IMR-90 (cell line): ENCODE measurements at regions not wholly inside any gene's neighbourhood (a gene's known extent, or its start where the extent isn't known, plus 50 kb on each side); places are given as distances from the start of the nearest gene placed in this dataset.

Experiments
- ATAC-seq: fragments of 200-7000 bp; cut with Tn5 transposase; 2 replicates; pipeline ENCODE4 v1.9.1; 2020; ENCODE audit warnings: low read depth, mild to moderate bottlenecking, moderate library complexity
- BruUV-seq: library from RNA; stranded (reverse); fragments of 400-500 nt; replicated peaks from 2 replicates; lab custom pipeline; 2021; lab: Mats Ljungman, UMichigan
- CTCF ChIA-PET: fragments of 300-600 bp; formaldehyde crosslinking; extraction: SDS; loops from one replicate; lab custom pipeline; 2021; ENCODE audit warnings: antibody characterized with exemption; lab: Yijun Ruan, JAX
- POLR2A ChIA-PET: fragments of 300-600 bp; sonication (Branson Sonifier 250); formaldehyde crosslinking; loops from one replicate; lab custom pipeline; 2022; ENCODE audit warnings: antibody characterized with exemption; ENCODE audit not compliant: unreplicated experiment; lab: Charles Lee
- DNase-seq: peaks from one replicate; pipeline ENCODE4 v3.0.0; 2013
- H2AFZ ChIP-seq: replicated peaks from 2 replicates; pipeline ENCODE3; 2013; ENCODE audit warnings: low read length, mild to moderate bottlenecking; ENCODE audit not compliant: poor library complexity
- H2AK5ac ChIP-seq: 2 replicates; pipeline ENCODE4 v1.6.1; 2013; ENCODE audit warnings: low read depth, low read length, inconsistent platforms
- H2AK9ac ChIP-seq: replicated peaks from 2 replicates; pipeline ENCODE3; 2013; ENCODE audit warnings: mild to moderate bottlenecking, low read depth, low read length, moderate library complexity; ENCODE audit not compliant: poor library complexity
- H2BK120ac ChIP-seq: 2 replicates; pipeline ENCODE4 v1.6.1; 2013; ENCODE audit warnings: low read depth, low read length, inconsistent platforms
- H2BK15ac ChIP-seq: 3 replicates; pipeline ENCODE4 v1.6.1; 2013; ENCODE audit warnings: low read depth, low read length, inconsistent platforms
- H2BK20ac ChIP-seq: 2 replicates; pipeline ENCODE4 v1.6.1; 2013; ENCODE audit warnings: low read depth, mild to moderate bottlenecking, inconsistent platforms, low read length, moderate library complexity
- H2BK5ac ChIP-seq: 2 replicates; pipeline ENCODE4 v1.6.1; 2013; ENCODE audit warnings: mild to moderate bottlenecking, low read depth, low read length, inconsistent platforms; ENCODE audit not compliant: poor library complexity, severe bottlenecking
- H3K14ac ChIP-seq: replicated peaks from 2 replicates; pipeline ENCODE4 v1.6.1; 2013; ENCODE audit warnings: low read depth, low read length, inconsistent platforms
- H3K18ac ChIP-seq: 2 replicates; pipeline ENCODE4 v1.6.1; 2013; ENCODE audit warnings: low read depth, low read length, control low read depth
- H3K23ac ChIP-seq: 2 replicates; pipeline ENCODE4 v1.6.1; 2013; ENCODE audit warnings: low read depth, low read length, inconsistent platforms
- H3K27ac ChIP-seq: 2 replicates; pipeline ENCODE4 v1.5.1; 2013; ENCODE audit warnings: mild to moderate bottlenecking, control low read depth, low read length; ENCODE audit not compliant: insufficient read depth
- H3K27me3 ChIP-seq: 2 replicates; pipeline ENCODE4 v1.6.1; 2013; ENCODE audit warnings: low read length; ENCODE audit not compliant: control insufficient read depth, insufficient read depth
- H3K36me3 ChIP-seq: 2 replicates; pipeline ENCODE4 v1.6.1; 2013; ENCODE audit warnings: low read length, mixed read lengths; ENCODE audit not compliant: control insufficient read depth, insufficient read depth
- H3K4ac ChIP-seq: 2 replicates; pipeline ENCODE4 v1.6.1; 2013; ENCODE audit warnings: low read depth, low read length, inconsistent platforms
- H3K4me1 ChIP-seq: 2 replicates; pipeline ENCODE4 v1.6.1; 2013; ENCODE audit warnings: low read length, mixed read lengths; ENCODE audit not compliant: control insufficient read depth, insufficient read depth
- H3K4me2 ChIP-seq: 2 replicates; pipeline ENCODE4 v1.6.1; 2013; ENCODE audit warnings: low read depth, mild to moderate bottlenecking, control low read depth, low read length, moderate library complexity
- H3K4me3 ChIP-seq: 2 replicates; pipeline ENCODE4 v1.5.1; 2013; ENCODE audit warnings: low read depth, mild to moderate bottlenecking, control low read depth, low read length, moderate library complexity; ENCODE audit not compliant: insufficient read depth
- H3K56ac ChIP-seq: 2 replicates; pipeline ENCODE4 v1.6.1; 2013; ENCODE audit warnings: low read length, inconsistent platforms; ENCODE audit not compliant: insufficient read depth; ENCODE audit errors: extremely low read depth
- H3K79me1 ChIP-seq, 2 experiments: 2 replicates each; pipeline ENCODE4 v1.6.1; 2013; ENCODE audit warnings: low read length in 2 of 2, inconsistent platforms in 1 of 2, low read depth in 1 of 2
- H3K9ac ChIP-seq: 2 replicates; pipeline ENCODE4 v1.6.1; 2013; ENCODE audit warnings: low read depth, low read length, control low read depth
- H3K9me1 ChIP-seq: 2 replicates; pipeline ENCODE4 v1.6.1; 2013; ENCODE audit warnings: low read length, inconsistent platforms; ENCODE audit not compliant: insufficient read depth
- H3K9me3 ChIP-seq: 2 replicates; pipeline ENCODE4 v1.6.1; 2013; ENCODE audit warnings: low read length; ENCODE audit not compliant: control insufficient read depth, insufficient read depth
- H4K20me1 ChIP-seq: 2 replicates; pipeline ENCODE4 v1.6.1; 2013; ENCODE audit warnings: low read length, inconsistent platforms; ENCODE audit not compliant: insufficient read depth
- H4K5ac ChIP-seq: 2 replicates; pipeline ENCODE4 v1.6.1; 2013; ENCODE audit warnings: mild to moderate bottlenecking, low read depth, low read length, control low read depth
- H4K8ac ChIP-seq, 2 experiments: 2 replicates each; pipeline ENCODE4 v1.6.1; 2013; ENCODE audit warnings: low read depth in 2 of 2, low read length in 2 of 2, control low read depth in 1 of 2, inconsistent platforms in 1 of 2
- H4K91ac ChIP-seq: 2 replicates; pipeline ENCODE4 v1.6.1; 2013; ENCODE audit warnings: low read depth, low read length, inconsistent platforms; ENCODE audit not compliant: insufficient read depth
- BHLHE40 ChIP-seq: fragments of 150-350 bp; IDR thresholded peaks from 2 replicates; pipeline ENCODE4 v1.6.1; 2016; ENCODE audit warnings: mild to moderate bottlenecking, low read depth, low read length
- CEBPB ChIP-seq: IDR thresholded peaks from 2 replicates; pipeline ENCODE4 v1.6.1; 2012; ENCODE audit warnings: low read depth, low read length, improper control_type of control experiment
- CHD1 ChIP-seq: IDR thresholded peaks from 2 replicates; pipeline ENCODE4 v1.6.1; 2012; ENCODE audit warnings: low read depth, low read length, improper control_type of control experiment
- MAZ ChIP-seq: IDR thresholded peaks from 2 replicates; pipeline ENCODE4 v1.6.1; 2012; ENCODE audit warnings: low read depth, mild to moderate bottlenecking, low read length, improper control_type of control experiment, moderate library complexity, borderline replicate concordance
- SMC3 ChIP-seq: fragments of 150-350 bp; IDR thresholded peaks from 2 replicates; pipeline ENCODE4 v1.6.1; 2016; ENCODE audit warnings: low read depth, mild to moderate bottlenecking, antibody characterized with exemption, low read length, moderate library complexity
- WGBS, 2 experiments: methylation state at CpG; one replicate each; pipeline versions ENCODE4 v1.1.5 to v1.1.7; 2013; ENCODE audit warnings: missing lambda C conversion rate in 2 of 2; ENCODE audit not compliant: insufficient read length in 1 of 2; ENCODE audit errors: extremely low coverage in 2 of 2; 5-methylcytosine and 5-hydroxymethylcytosine counted together
- dilution Hi-C: fragments of 300-500 bp; cut with HindIII; formaldehyde crosslinking; loops from one replicate; pipeline ENCODE4 v1.14.3; 2018; ENCODE audit warnings: low sequenced_read_pairs; ENCODE audit not compliant: unreplicated experiment
- in situ Hi-C: fragments of 300-500 bp; cut with MboI; formaldehyde crosslinking; loops from 3 replicates; pipeline ENCODE4 v1.14.3; 2019; ENCODE audit warnings: low sequenced_read_pairs, inconsistent platforms, mixed read lengths
- intact Hi-C: fragments of 100-400 bp; cut with micrococcal nuclease; formaldehyde crosslinking; loops from 2 replicates; pipeline ENCODE4 v1.10.0; 2022

DNA sequence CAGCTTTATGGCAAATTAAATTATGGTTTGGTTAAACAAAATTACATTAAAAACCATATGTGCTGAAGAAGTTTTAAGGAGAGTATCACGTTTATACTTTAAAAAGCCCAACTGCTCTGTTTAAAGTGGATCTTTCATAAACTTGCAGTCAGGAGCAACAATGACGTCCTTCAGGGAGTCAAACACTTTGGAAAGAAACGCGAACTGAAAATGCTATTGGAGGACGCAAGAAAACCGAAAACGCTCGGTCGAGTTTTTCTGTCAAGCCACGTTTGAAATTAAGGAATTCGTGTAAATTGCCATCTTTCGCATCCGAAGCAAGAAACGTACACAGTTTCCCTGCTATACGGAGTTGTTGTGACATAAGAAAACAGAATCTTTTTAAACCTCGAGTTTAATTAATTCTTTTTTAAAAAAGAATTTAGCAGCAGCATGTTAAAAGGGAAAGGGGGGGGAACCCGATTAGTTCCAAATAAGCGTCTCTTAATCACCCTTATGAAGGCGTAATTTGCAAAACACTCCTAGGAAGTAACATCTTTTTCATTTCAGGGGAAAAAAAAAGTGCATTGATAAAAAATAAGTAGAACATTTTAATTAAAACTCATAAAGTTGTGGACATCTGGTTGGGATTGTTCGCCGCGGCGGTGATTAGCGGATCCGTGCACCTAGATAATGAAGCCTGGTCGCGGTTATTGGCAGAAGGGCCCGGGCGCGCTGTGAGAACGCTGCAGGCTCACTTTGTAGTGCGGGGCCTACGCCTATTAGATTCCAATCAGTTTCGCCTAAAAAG lies 295.4 kb downstream of the TFAP2C start:
- Histone ChIP-seq H3K56ac (no peak overlapping the region), H3K27ac (no peak overlapping the region), H3K9ac (no peak overlapping the region), H3K14ac (no peak overlapping the region), H2AFZ (no peak overlapping the region), H4K91ac (no peak overlapping the region), H2BK15ac (no peak overlapping the region), H2AK5ac (no peak overlapping the region), H3K4me1 (no peaks in the 10 kb centered on the region), H3K4me3 (no peak overlapping the region), H4K8ac (no peak overlapping the region), H3K27me3 (peaks cover 30% of the 10 kb centered on the region), H3K18ac (no peak overlapping the region), H3K23ac (no peak overlapping the region), H2BK20ac (no peak overlapping the region), H2AK9ac (no peak overlapping the region), H4K5ac (no peak overlapping the region), H2BK120ac (no peak overlapping the region), H3K9me3 (no peaks in the 10 kb centered on the region), H3K36me3 (no peaks in the 10 kb centered on the region), H3K79me1 (no peaks in the 10 kb centered on the region), H4K20me1 (no peaks in the 10 kb centered on the region), H3K4me2 (no peak overlapping the region), H3K9me1 (no peaks in the 10 kb centered on the region), H2BK5ac (no peak overlapping the region), H3K4ac (no peak overlapping the region)
- ATAC-seq = no peak
- dilution Hi-C loops (no loop called here), intact Hi-C loops (no loop called here), in situ Hi-C loops (no loop called here)
- no TSS peak for BruUV-seq
- no peak for TF ChIP-seq BHLHE40
- no peak for TF ChIP-seq MAZ
- no peak for TF ChIP-seq CEBPB
- no peak for TF ChIP-seq SMC3
- TF ChIP-seq CHD1 = no peak
- CTCF ChIA-PET = no interaction called here
- WGBS, 2 experiments = 17% methylated on average over 1 of the region's 34 CpGs; no CpG with 5 or more reads in 1 of the 2 experiments
- no peak for DNase-seq
- POLR2A ChIA-PET = no interaction called here
